ENCODE measurements at regions not wholly inside any gene's neighbourhood (a gene's known extent, or its start where the extent isn't known, plus 50 kb on each side); places are given as distances from the start of the nearest gene placed in this dataset.
"Not testable (repeated sequence)": the region's sequence is repeated elsewhere in the genome, so short reads cannot be mapped to it uniquely, and the experiment has no call there.

GRCh38 chr20:52035977-52036376, 155.6 kb downstream of the ZFP64 start:
- 95 to 100% methylated on average over 1 of the region's 1 CpG for WGBS, 2 donors
- TF ChIP-seq, protein P1, sequence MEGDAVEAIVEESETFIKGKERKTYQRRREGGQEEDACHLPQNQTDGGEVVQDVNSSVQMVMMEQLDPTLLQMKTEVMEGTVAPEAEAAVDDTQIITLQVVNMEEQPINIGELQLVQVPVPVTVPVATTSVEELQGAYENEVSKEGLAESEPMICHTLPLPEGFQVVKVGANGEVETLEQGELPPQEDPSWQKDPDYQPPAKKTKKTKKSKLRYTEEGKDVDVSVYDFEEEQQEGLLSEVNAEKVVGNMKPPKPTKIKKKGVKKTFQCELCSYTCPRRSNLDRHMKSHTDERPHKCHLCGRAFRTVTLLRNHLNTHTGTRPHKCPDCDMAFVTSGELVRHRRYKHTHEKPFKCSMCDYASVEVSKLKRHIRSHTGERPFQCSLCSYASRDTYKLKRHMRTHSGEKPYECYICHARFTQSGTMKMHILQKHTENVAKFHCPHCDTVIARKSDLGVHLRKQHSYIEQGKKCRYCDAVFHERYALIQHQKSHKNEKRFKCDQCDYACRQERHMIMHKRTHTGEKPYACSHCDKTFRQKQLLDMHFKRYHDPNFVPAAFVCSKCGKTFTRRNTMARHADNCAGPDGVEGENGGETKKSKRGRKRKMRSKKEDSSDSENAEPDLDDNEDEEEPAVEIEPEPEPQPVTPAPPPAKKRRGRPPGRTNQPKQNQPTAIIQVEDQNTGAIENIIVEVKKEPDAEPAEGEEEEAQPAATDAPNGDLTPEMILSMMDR (IDR thresholded peaks at IDR 0.05) = no peak
- TF ChIP-seq POLR2A (IDR thresholded peaks at IDR 0.05) = no peak
- no peak for DNase-seq (ENCODE audit: low spot score in 2 of 2)
- H3K4me3 ChIP-seq (ENCODE audit: low read depth, poor library complexity, severe bottlenecking) = no peak overlapping the region
- intact Hi-C loops (cut with DNase I; ENCODE audit: low total_unique reads) = no loop called here

- H3K4me3 ChIP-seq (ENCODE audit: low read depth, poor library complexity, severe bottlenecking) = no peak overlapping the region
- TF ChIP-seq, protein P1 (IDR thresholded peaks at IDR 0.05) = no peak
- TF ChIP-seq POLR2A (IDR thresholded peaks at IDR 0.05) = no peak
- no peak for DNase-seq (ENCODE audit: low spot score in 2 of 2)
- 71 to 82% methylated on average over 6 of the region's 6 CpGs for WGBS, 2 donors
- intact Hi-C loops (cut with DNase I; ENCODE audit: low total_unique reads) = no loop called here
Measured at GRCh38 chr20:52035498-52035897, 156.1 kb downstream of the ZFP64 start.

GRCh38 chr20:52034581-52034980, 157.0 kb downstream of the ZFP64 start:
- intact Hi-C loops (cut with DNase I; ENCODE audit: low total_unique reads) = no loop called here
- TF ChIP-seq, protein P1 (IDR thresholded peaks at IDR 0.05) = no peak
- TF ChIP-seq POLR2A (IDR thresholded peaks at IDR 0.05) = no peak
- 93% methylated on average over 9 of the region's 9 CpGs for WGBS, 2 donors

DNA sequence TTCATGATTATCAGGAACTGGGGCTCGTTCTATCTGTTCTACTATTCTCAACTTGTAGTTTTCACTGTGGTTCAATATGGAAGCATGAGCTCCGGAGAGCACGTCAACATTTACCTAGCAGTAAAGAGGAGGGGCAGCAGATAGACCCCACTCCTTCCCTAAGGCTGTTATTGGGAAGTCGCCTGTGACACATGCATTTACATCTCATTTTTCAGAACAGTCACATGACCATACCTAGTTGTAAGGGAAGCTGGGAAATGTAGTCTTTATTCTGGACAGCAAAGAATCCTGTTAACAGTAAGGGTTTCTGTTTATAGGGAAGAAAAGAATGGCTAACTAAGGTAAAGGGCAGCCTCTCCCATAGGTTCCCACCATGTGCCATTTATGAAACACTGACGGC, 158.3 kb downstream of the ZFP64 start:
- intact Hi-C loops (cut with DNase I; ENCODE audit: low total_unique reads) = no loop called here
- DNase-seq (ENCODE audit: low spot score in 2 of 2) = no peak
- H3K4me3 ChIP-seq (ENCODE audit: low read depth, poor library complexity, severe bottlenecking) = no peak overlapping the region
- TF ChIP-seq, protein P1 (IDR thresholded peaks at IDR 0.05) = no peak
- no peak for TF ChIP-seq POLR2A (IDR thresholded peaks at IDR 0.05)
- 88 to 97% methylated on average over 5 of the region's 5 CpGs for WGBS, 2 donors

More at GRCh38 chr20:52034581-52034980, 157.0 kb downstream of the ZFP64 start:
- no peak overlapping the region for H3K4me3 ChIP-seq (ENCODE audit: low read depth, poor library complexity, severe bottlenecking)
- DNase-seq (ENCODE audit: low spot score in 2 of 2) = no peak

GRCh38 chr20:52032304-52032683, 159.3 kb downstream of the ZFP64 start:
- H3K4me3 ChIP-seq (ENCODE audit: low read depth, poor library complexity, severe bottlenecking); DNase-seq (ENCODE audit: low spot score in 2 of 2); intact Hi-C loops (cut with DNase I; ENCODE audit: low total_unique reads): not testable (repeated sequence)
- 96 to 98% methylated on average over 7 of the region's 7 CpGs for WGBS, 2 donors

GRCh38 chr20:52031563-52032303, 159.8 kb downstream of the ZFP64 start:
- no peak overlapping the region for H3K4me3 ChIP-seq (ENCODE audit: low read depth, poor library complexity, severe bottlenecking)
- no peak for DNase-seq (ENCODE audit: low spot score in 2 of 2)
- TF ChIP-seq, protein P1 (IDR thresholded peaks at IDR 0.05) = no peak
- TF ChIP-seq POLR2A (IDR thresholded peaks at IDR 0.05) = no peak
- WGBS, 2 donors = 51 to 56% methylated on average over 14 of the region's 14 CpGs
- intact Hi-C loops (cut with DNase I; ENCODE audit: low total_unique reads) = no loop called here

All from lower leg skin (tissue), 4 donors.